ENCODE measurements at regions not wholly inside any gene's neighbourhood (a gene's known extent, or its start where the extent isn't known, plus 50 kb on each side); places are given as distances from the start of the nearest gene placed in this dataset.

GRCh38 chr7:69465262-69465661 lies 133.0 kb upstream of the AUTS2 start:
- no peak for DNase-seq (ENCODE audit: low read depth)
- H3K4me3 ChIP-seq (ENCODE audit: low read depth, low read length): no peak overlapping the region
- H3K27me3 ChIP-seq (ENCODE audit: control insufficient read depth, insufficient read depth, low read length): no peaks in the 10 kb centered on the region
- no peak for TF ChIP-seq CTCF (IDR thresholded peaks at IDR 0.05; ENCODE audit: insufficient read depth, low read length, poor library complexity, severe bottlenecking)
- H3K36me3 ChIP-seq (ENCODE audit: control insufficient read depth, insufficient read depth, low read length): no peaks in the 10 kb centered on the region

- no peaks in the 10 kb centered on the region for H3K27me3 ChIP-seq (ENCODE audit: control insufficient read depth, insufficient read depth, low read length)
- no peak for TF ChIP-seq CTCF (IDR thresholded peaks at IDR 0.05; ENCODE audit: insufficient read depth, low read length, poor library complexity, severe bottlenecking)
- no peak for DNase-seq (ENCODE audit: low read depth)
- H3K36me3 ChIP-seq (ENCODE audit: control insufficient read depth, insufficient read depth, low read length): no peaks in the 10 kb centered on the region
- no peak overlapping the region for H3K4me3 ChIP-seq (ENCODE audit: low read depth, low read length)
Measured at GRCh38 chr7:69467826-69468225, 130.4 kb upstream of the AUTS2 start.

GRCh38 chr7:69476416-69476815 lies 121.9 kb upstream of the AUTS2 start:
- H3K27me3 ChIP-seq (ENCODE audit: control insufficient read depth, insufficient read depth, low read length): no peaks in the 10 kb centered on the region
- no peak for DNase-seq (ENCODE audit: low read depth)
- no peak overlapping the region for H3K4me3 ChIP-seq (ENCODE audit: low read depth, low read length)
- no peak for TF ChIP-seq CTCF (IDR thresholded peaks at IDR 0.05; ENCODE audit: insufficient read depth, low read length, poor library complexity, severe bottlenecking)
- no peaks in the 10 kb centered on the region for H3K36me3 ChIP-seq (ENCODE audit: control insufficient read depth, insufficient read depth, low read length)

GRCh38 chr7:69482676-69483075 lies 115.6 kb upstream of the AUTS2 start:
- no peaks in the 10 kb centered on the region for H3K27me3 ChIP-seq (ENCODE audit: control insufficient read depth, insufficient read depth, low read length)
- no peak for TF ChIP-seq CTCF (IDR thresholded peaks at IDR 0.05; ENCODE audit: insufficient read depth, low read length, poor library complexity, severe bottlenecking)
- no peak overlapping the region for H3K4me3 ChIP-seq (ENCODE audit: low read depth, low read length)
- DNase-seq (ENCODE audit: low read depth): no peak
- no peaks in the 10 kb centered on the region for H3K36me3 ChIP-seq (ENCODE audit: control insufficient read depth, insufficient read depth, low read length)

- no peak overlapping the region for H3K4me3 ChIP-seq (ENCODE audit: low read depth, low read length)
- H3K36me3 ChIP-seq (ENCODE audit: control insufficient read depth, insufficient read depth, low read length): no peaks in the 10 kb centered on the region
- H3K27me3 ChIP-seq (ENCODE audit: control insufficient read depth, insufficient read depth, low read length): no peaks in the 10 kb centered on the region
- no peak for DNase-seq (ENCODE audit: low read depth)
- TF ChIP-seq CTCF (IDR thresholded peaks at IDR 0.05; ENCODE audit: insufficient read depth, low read length, poor library complexity, severe bottlenecking): no peak
Measured at GRCh38 chr7:69489533-69489932, 108.7 kb upstream of the AUTS2 start.

- H3K27me3 ChIP-seq (ENCODE audit: control insufficient read depth, insufficient read depth, low read length): no peaks in the 10 kb centered on the region
- TF ChIP-seq CTCF (IDR thresholded peaks at IDR 0.05; ENCODE audit: insufficient read depth, low read length, poor library complexity, severe bottlenecking): no peak
- no peak overlapping the region for H3K4me3 ChIP-seq (ENCODE audit: low read depth, low read length)
- no peak for DNase-seq (ENCODE audit: low read depth)
- no peaks in the 10 kb centered on the region for H3K36me3 ChIP-seq (ENCODE audit: control insufficient read depth, insufficient read depth, low read length)
Measured at GRCh38 chr7:69498671-69499070, 99.6 kb upstream of the AUTS2 start.
